ENCODE measurements at regions not wholly inside any gene's neighbourhood (a gene's known extent, or its start where the extent isn't known, plus 50 kb on each side); places are given as distances from the start of the nearest gene placed in this dataset.

DNA sequence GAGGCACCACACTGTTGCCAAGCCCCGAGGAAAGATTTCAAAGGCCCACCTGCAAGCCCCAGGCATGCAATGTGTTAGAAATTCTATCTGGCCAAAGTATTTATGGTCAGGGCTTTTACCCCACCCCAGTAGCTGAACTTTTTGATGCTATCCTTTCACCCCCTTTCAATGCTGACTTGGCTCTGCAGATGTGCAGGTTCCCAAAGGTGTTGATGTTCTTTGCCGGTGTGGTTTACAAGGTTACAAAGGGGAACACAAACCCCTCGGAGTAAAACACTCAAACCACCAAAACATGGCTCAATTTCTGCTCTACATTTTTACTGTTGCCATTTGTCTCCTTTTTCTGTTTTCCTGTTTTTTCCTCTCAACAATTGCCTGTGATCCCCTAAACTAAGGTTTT is 145.4 kb upstream of the BNIP2 start:
- H3K27me3 ChIP-seq (replicated peaks; ENCODE audit: insufficient read depth, low read length): no peaks in the 10 kb centered on the region
- H3K4me2 ChIP-seq (ENCODE audit: low read depth, low read length): no peak overlapping the region
- H3K9ac ChIP-seq (ENCODE audit: low read length): no peak overlapping the region
- H3K36me3 ChIP-seq (replicated peaks; ENCODE audit: insufficient read depth, low read length): no peaks in the 10 kb centered on the region
- no peak overlapping the region for H2AFZ ChIP-seq (ENCODE audit: low read length)
- H3K9me2 ChIP-seq (replicated peaks; ENCODE audit: insufficient read depth, low read length): no peaks in the 10 kb centered on the region
- H3K27ac ChIP-seq (ENCODE audit: low read length): no peak overlapping the region
- TF ChIP-seq, protein P1, sequence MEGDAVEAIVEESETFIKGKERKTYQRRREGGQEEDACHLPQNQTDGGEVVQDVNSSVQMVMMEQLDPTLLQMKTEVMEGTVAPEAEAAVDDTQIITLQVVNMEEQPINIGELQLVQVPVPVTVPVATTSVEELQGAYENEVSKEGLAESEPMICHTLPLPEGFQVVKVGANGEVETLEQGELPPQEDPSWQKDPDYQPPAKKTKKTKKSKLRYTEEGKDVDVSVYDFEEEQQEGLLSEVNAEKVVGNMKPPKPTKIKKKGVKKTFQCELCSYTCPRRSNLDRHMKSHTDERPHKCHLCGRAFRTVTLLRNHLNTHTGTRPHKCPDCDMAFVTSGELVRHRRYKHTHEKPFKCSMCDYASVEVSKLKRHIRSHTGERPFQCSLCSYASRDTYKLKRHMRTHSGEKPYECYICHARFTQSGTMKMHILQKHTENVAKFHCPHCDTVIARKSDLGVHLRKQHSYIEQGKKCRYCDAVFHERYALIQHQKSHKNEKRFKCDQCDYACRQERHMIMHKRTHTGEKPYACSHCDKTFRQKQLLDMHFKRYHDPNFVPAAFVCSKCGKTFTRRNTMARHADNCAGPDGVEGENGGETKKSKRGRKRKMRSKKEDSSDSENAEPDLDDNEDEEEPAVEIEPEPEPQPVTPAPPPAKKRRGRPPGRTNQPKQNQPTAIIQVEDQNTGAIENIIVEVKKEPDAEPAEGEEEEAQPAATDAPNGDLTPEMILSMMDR (IDR thresholded peaks at IDR 0.05; ENCODE audit: low read length): no peak
- TF ChIP-seq EZH2phosphoT487 (IDR thresholded peaks at IDR 0.05; ENCODE audit: low read length) (no peak), EZH2 (optimal IDR thresholded peaks at IDR 0.05; ENCODE audit: low read depth, low read length) (no peak)
- DNase-seq: no peak
- no peaks in the 10 kb centered on the region for H3F3A ChIP-seq (ENCODE audit: insufficient read depth, low read length)
- no peaks in the 10 kb centered on the region for H3K79me2 ChIP-seq (ENCODE audit: low read length)
- no peak overlapping the region for H3K4me3 ChIP-seq (ENCODE audit: low read length)
- no peaks in the 10 kb centered on the region for H4K20me1 ChIP-seq (ENCODE audit: insufficient read depth, low read length)
- H3K9me3 ChIP-seq (replicated peaks; ENCODE audit: insufficient read depth, low read length): no peaks in the 10 kb centered on the region
- H3K4me1 ChIP-seq (ENCODE audit: low read length): no peaks in the 10 kb centered on the region

DNA sequence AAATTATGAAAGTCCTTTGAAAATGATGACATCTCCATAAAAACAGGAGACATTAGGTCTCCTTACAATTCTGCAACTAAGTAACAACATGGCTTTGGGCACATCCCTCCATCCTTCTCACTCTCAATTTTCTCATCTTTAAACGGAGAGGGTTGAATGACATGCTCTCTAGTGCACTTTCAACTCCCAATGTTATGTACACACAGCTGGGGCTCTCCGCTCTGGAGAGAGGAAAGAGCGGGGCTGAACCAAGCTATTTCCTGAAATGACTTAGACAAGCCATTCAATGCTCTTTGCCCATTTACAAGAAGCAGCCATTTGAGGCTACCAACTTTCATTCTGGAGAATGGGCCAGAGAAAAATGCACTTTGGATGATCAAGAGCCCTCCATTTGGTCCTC is 144.2 kb upstream of the BNIP2 start:
- Histone ChIP-seq H3K36me3 (replicated peaks; ENCODE audit: insufficient read depth, low read length) (no peaks in the 10 kb centered on the region), H3K27me3 (replicated peaks; ENCODE audit: insufficient read depth, low read length) (no peaks in the 10 kb centered on the region), H3K4me3 (ENCODE audit: low read length) (no peak overlapping the region), H3K9ac (ENCODE audit: low read length) (no peak overlapping the region), H3K4me2 (ENCODE audit: low read depth, low read length) (no peak overlapping the region), H3K9me2 (replicated peaks; ENCODE audit: insufficient read depth, low read length) (no peaks in the 10 kb centered on the region), H3K9me3 (replicated peaks; ENCODE audit: insufficient read depth, low read length) (no peaks in the 10 kb centered on the region), H4K20me1 (ENCODE audit: insufficient read depth, low read length) (no peaks in the 10 kb centered on the region), H3K27ac (ENCODE audit: low read length) (no peak overlapping the region), H2AFZ (ENCODE audit: low read length) (no peak overlapping the region), H3K4me1 (ENCODE audit: low read length) (no peaks in the 10 kb centered on the region), H3K79me2 (ENCODE audit: low read length) (no peaks in the 10 kb centered on the region), H3F3A (ENCODE audit: insufficient read depth, low read length) (no peaks in the 10 kb centered on the region)
- DNase-seq: no peak
- TF ChIP-seq EZH2phosphoT487 (IDR thresholded peaks at IDR 0.05; ENCODE audit: low read length) (no peak), EZH2 (optimal IDR thresholded peaks at IDR 0.05; ENCODE audit: low read depth, low read length) (no peak)
- TF ChIP-seq, protein P1 (IDR thresholded peaks at IDR 0.05; ENCODE audit: low read length): no peak

DNA sequence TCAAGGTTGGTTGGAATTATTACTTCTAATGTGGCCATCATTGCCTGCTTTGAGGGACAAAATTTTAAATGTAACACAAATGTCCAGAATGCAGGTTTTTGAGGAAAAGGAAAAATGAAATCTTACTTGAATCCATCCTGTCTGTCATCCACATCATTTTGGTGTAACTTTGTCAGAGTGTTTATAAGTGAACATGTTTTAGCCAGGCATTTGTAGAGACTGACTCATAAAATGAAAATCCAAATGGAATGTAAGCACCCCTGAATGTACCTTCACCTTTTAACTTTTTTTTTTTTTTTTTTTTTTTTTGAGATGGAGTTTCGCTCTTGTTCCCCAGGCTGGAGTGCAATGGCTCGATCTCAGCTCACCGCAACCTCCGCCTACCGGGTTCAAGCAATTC is 141.8 kb upstream of the BNIP2 start:
- Histone ChIP-seq H3K79me2 (ENCODE audit: low read length) (no peaks in the 10 kb centered on the region), H3K27me3 (replicated peaks; ENCODE audit: insufficient read depth, low read length) (no peaks in the 10 kb centered on the region), H3K27ac (ENCODE audit: low read length) (no peak overlapping the region), H3K4me3 (ENCODE audit: low read length) (no peak overlapping the region), H3K9me2 (replicated peaks; ENCODE audit: insufficient read depth, low read length) (no peaks in the 10 kb centered on the region), H3K4me1 (ENCODE audit: low read length) (no peaks in the 10 kb centered on the region), H3K4me2 (ENCODE audit: low read depth, low read length) (no peak overlapping the region), H3K36me3 (replicated peaks; ENCODE audit: insufficient read depth, low read length) (no peaks in the 10 kb centered on the region), H3K9ac (ENCODE audit: low read length) (no peak overlapping the region), H3K9me3 (replicated peaks; ENCODE audit: insufficient read depth, low read length) (no peaks in the 10 kb centered on the region), H2AFZ (ENCODE audit: low read length) (no peak overlapping the region), H4K20me1 (ENCODE audit: insufficient read depth, low read length) (no peaks in the 10 kb centered on the region), H3F3A (ENCODE audit: insufficient read depth, low read length) (no peaks in the 10 kb centered on the region)
- TF ChIP-seq EZH2phosphoT487 (IDR thresholded peaks at IDR 0.05; ENCODE audit: low read length) (no peak), EZH2 (optimal IDR thresholded peaks at IDR 0.05; ENCODE audit: low read depth, low read length) (no peak)
- TF ChIP-seq, protein P1 (IDR thresholded peaks at IDR 0.05; ENCODE audit: low read length): no peak
- DNase-seq: no peak
